RWPE2 (cell line): ENCODE measurements at regions not wholly inside any gene's neighbourhood (a gene's known extent, or its start where the extent isn't known, plus 50 kb on each side); places are given as distances from the start of the nearest gene placed in this dataset.

Experiments
- ATAC-seq: fragments of 200-7000 bp; cut with Tn5 transposase; 3 replicates; pipeline ENCODE4 v1.9.1; 2021; ENCODE audit warnings: low read depth
- DNase-seq: peaks from one replicate; pipeline ENCODE4 v3.0.0-alpha.2; 2020; ENCODE audit warnings: low spot score
- H3K27ac ChIP-seq: fragments of 450-650 bp; 2 replicates; pipeline ENCODE4 v1.5.1; 2017; ENCODE audit warnings: mild to moderate bottlenecking; ENCODE audit not compliant: poor library complexity, severe bottlenecking
- H3K27me3 ChIP-seq: fragments of 250-450 bp; sonication (Bioruptor Pico); 2 replicates; pipeline ENCODE4 v1.5.1; 2021; ENCODE audit warnings: mild to moderate bottlenecking, moderate library complexity; ENCODE audit not compliant: insufficient read depth, poor library complexity, severe bottlenecking
- H3K36me3 ChIP-seq: fragments of 250-450 bp; sonication (Bioruptor Pico); 2 replicates; pipeline ENCODE4 v1.5.1; 2020; ENCODE audit warnings: low read depth, mild to moderate bottlenecking, moderate library complexity
- H3K4me1 ChIP-seq: fragments of 250-450 bp; sonication (Bioruptor Pico); 2 replicates; pipeline ENCODE4 v1.5.1; 2021; ENCODE audit warnings: mild to moderate bottlenecking, moderate library complexity; ENCODE audit not compliant: insufficient read depth, poor library complexity, severe bottlenecking
- H3K4me3 ChIP-seq: fragments of 250-450 bp; sonication (Bioruptor Pico); 2 replicates; pipeline ENCODE4 v1.5.1; 2021; ENCODE audit warnings: mild to moderate bottlenecking, moderate library complexity; ENCODE audit not compliant: severe bottlenecking
- H3K9me3 ChIP-seq: fragments of 250-450 bp; sonication (Bioruptor Pico); 2 replicates; pipeline ENCODE4 v1.5.1; 2021; ENCODE audit warnings: mild to moderate bottlenecking, moderate library complexity; ENCODE audit not compliant: severe bottlenecking
- CTCF ChIP-seq: fragments of 450-650 bp; IDR thresholded peaks from one replicate; pipeline ENCODE4 v1.5.1; 2017; ENCODE audit warnings: mild to moderate bottlenecking, moderate library complexity; ENCODE audit not compliant: poor library complexity, severe bottlenecking

- no peaks in the 10 kb centered on the region for H3K36me3 ChIP-seq
- DNase-seq = no peak
- no peaks in the 10 kb centered on the region for H3K4me1 ChIP-seq
- no peaks in the 10 kb centered on the region for H3K27me3 ChIP-seq
- no peak for ATAC-seq
- H3K9me3 ChIP-seq = no peaks in the 10 kb centered on the region
- no peak overlapping the region for H3K4me3 ChIP-seq
- no peak for TF ChIP-seq CTCF
- H3K27ac ChIP-seq = no peak overlapping the region
Observed at GRCh38 chr13:88866195-88866594, 1195.0 kb downstream of the SLITRK5 start.

DNA sequence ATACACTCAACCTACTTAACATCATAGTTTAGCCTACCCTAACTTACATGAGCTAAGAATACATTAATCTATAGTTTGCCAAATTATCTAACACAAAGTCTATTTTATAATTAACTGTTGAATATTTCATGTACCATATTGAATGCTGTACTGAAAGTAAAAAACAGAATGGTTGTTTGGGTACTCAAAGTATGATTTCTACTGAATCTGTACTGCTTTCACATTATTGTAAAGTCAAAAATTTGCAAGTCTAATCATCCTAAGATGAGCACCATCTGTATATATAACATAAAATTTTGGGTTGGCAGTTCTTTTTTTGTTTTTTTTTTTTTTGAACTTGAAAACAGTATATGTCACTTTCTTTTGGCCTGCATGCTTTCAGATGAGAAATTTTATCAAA is 1212.6 kb downstream of the SLITRK5 start:
- H3K4me1 ChIP-seq = no peaks in the 10 kb centered on the region
- H3K36me3 ChIP-seq = no peaks in the 10 kb centered on the region
- DNase-seq = no peak
- no peaks in the 10 kb centered on the region for H3K27me3 ChIP-seq
- ATAC-seq = no peak
- H3K9me3 ChIP-seq = no peaks in the 10 kb centered on the region
- H3K4me3 ChIP-seq = no peak overlapping the region
- H3K27ac ChIP-seq = no peak overlapping the region
- TF ChIP-seq CTCF = no peak

DNA sequence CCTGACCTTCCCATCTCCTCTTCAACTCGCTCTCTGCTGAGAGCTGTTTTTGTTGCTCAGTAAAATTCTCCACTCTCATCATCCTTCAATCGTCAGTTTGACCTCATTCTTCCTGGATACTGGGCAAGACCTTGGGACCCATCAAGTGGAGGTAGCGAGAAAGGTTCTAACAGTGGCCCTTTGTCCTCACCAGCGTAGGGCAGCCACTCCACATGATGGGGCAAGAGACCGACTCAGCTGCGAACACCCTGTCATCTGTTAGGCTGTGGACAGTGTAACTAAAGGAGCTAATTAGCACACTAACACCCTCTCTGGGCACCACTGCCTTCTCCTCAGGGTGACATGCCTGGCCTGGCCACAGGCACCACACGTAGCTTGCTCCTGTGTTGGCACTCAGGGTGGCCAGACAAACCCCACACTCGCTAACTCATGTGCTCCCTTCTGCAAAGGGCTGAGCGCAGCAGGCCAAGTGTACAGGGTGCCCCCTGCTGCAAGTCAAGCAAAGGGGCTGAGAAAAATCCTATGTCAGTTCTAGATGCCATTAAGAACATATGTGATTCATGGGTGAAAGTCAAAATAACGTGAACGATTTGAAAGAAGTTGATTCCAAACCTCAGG is 1216.0 kb downstream of the SLITRK5 start:
- Histone ChIP-seq H3K4me3 (no peak overlapping the region), H3K9me3 (no peaks in the 10 kb centered on the region), H3K27ac (no peak overlapping the region), H3K36me3 (no peaks in the 10 kb centered on the region), H3K4me1 (no peaks in the 10 kb centered on the region), H3K27me3 (no peaks in the 10 kb centered on the region)
- ATAC-seq = no peak
- DNase-seq = no peak
- no peak for TF ChIP-seq CTCF

DNA sequence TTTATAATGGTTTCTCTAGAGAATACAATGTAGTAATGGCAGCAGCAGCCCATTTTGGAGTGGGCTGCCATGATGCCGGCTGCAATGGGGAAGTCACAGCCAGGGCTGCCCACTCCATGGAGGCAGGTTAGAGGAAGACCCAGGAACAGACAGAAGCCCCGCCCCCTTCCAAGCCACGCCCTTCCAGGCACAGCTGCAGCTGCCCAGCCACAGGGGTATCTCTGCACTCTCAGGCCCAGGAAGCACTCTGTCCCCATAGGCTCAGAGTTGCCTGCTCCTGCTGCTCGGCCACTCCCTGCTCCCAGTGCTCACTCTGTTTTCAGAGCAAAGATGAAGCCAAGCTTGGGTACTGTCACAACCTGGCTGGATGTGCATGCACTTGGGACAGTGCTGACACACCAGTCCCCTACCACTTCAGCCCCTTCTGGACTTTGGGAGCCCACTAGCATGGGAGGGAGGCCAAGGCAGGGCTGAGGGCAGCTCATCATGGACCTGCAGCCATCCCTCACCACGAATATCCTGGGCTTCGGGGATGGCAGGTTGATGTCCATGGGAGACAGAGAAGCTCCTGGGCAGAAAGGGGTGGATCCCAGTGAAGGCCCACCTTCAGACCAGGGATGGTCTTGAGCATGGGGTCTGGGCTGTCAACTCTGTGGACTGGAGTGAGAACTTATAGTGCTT is 1224.2 kb downstream of the SLITRK5 start:
- H3K27me3 ChIP-seq = no peaks in the 10 kb centered on the region
- TF ChIP-seq CTCF = no peak
- ATAC-seq (no peak), DNase-seq (no peak)
- H3K4me1 ChIP-seq = no peaks in the 10 kb centered on the region
- no peaks in the 10 kb centered on the region for H3K9me3 ChIP-seq
- H3K36me3 ChIP-seq = no peaks in the 10 kb centered on the region
- no peak overlapping the region for H3K27ac ChIP-seq
- no peak overlapping the region for H3K4me3 ChIP-seq

- Histone ChIP-seq H3K36me3 (no peaks in the 10 kb centered on the region), H3K4me3 (no peak overlapping the region), H3K4me1 (no peaks in the 10 kb centered on the region), H3K27me3 (no peaks in the 10 kb centered on the region), H3K27ac (no peak overlapping the region), H3K9me3 (no peaks in the 10 kb centered on the region)
- TF ChIP-seq CTCF = no peak
- DNase-seq (no peak), ATAC-seq (no peak; the same call in 2 of the 3 replicates)
Observed at GRCh38 chr13:88896466-88896865, 1225.3 kb downstream of the SLITRK5 start.
